Activated CD4-positive, alpha-beta memory T cell treated with anti-CD3 and anti-CD28 coated beads, Interleukin-2, amount 10 ng/mL, durations not matched to agents 7 days and 5 days (primary cell): ENCODE measurements at regions not wholly inside any gene's neighbourhood (a gene's known extent, or its start where the extent isn't known, plus 50 kb on each side); places are given as distances from the start of the nearest gene placed in this dataset.
"Not testable (repeated sequence)": the region's sequence is repeated elsewhere in the genome, so short reads cannot be mapped to it uniquely, and the experiment has no call there.

ENCODE experiments used
- CTCF ChIA-PET: fragments of 350-600 bp; sonication (Branson Sonifier 250); formaldehyde crosslinking; loops from one replicate; lab custom pipeline; 2021; ENCODE audit warnings: antibody characterized with exemption, inconsistent platforms; lab: Charles Lee
- POLR2A ChIA-PET: fragments of 350-600 bp; sonication (Branson Sonifier 250); formaldehyde crosslinking; loops from one replicate; lab custom pipeline; 2021; ENCODE audit warnings: antibody characterized with exemption; lab: Charles Lee
- DNase-seq: peaks from one replicate; pipeline ENCODE4 v3.0.0-alpha.2; 2020
- H3K27ac Mint-ChIP-seq: one replicate; pipeline ENCODE4 v1.8.0; 2021; ENCODE audit warnings: mild to moderate bottlenecking, mixed read lengths
- H3K27me3 Mint-ChIP-seq: one replicate; pipeline ENCODE4 v1.8.0; 2021; ENCODE audit warnings: mixed read lengths
- H3K36me3 Mint-ChIP-seq: one replicate; pipeline ENCODE4 v1.8.0; 2021; ENCODE audit warnings: low read depth, mixed read lengths
- H3K4me1 Mint-ChIP-seq: one replicate; pipeline ENCODE4 v1.8.0; 2021; ENCODE audit warnings: mixed read lengths
- H3K4me3 Mint-ChIP-seq: one replicate; pipeline ENCODE4 v1.8.0; 2021; ENCODE audit warnings: mild to moderate bottlenecking, mixed read lengths
- H3K9me3 Mint-ChIP-seq: one replicate; pipeline ENCODE4 v1.8.0; 2021; ENCODE audit warnings: mixed read lengths

GRCh38 chr7:39758234-39758970 is 135.0 kb downstream of the RALA start:
- Mint-ChIP-seq H3K4me3 (no peak overlapping the region), H3K9me3 (peaks cover under 1% of the 10 kb centered on the region), H3K27me3 (no peaks in the 10 kb centered on the region), H3K36me3 (peaks cover 4% of the 10 kb centered on the region), H3K4me1 (peaks cover 13% of the 10 kb centered on the region), H3K27ac (no peak overlapping the region)
- POLR2A ChIA-PET, result no interaction called here
- CTCF ChIA-PET, result interaction anchor here (1.0 to 1.1 kb wide), 2 partner anchors 10 to 178 kb away, joined by 3 to 4 read pairs; no protein-coding TSS in a partner anchor
- DNase-seq, result no peak

GRCh38 chr7:39761449-39761848 is 138.1 kb downstream of the RALA start:
- POLR2A ChIA-PET, result no interaction called here
- Mint-ChIP-seq H3K36me3 (peaks cover 3% of the 10 kb centered on the region), H3K27ac (no peak overlapping the region), H3K9me3 (no peaks in the 10 kb centered on the region), H3K27me3 (no peaks in the 10 kb centered on the region), H3K4me3 (no peak overlapping the region), H3K4me1 (no peaks in the 10 kb centered on the region)
- DNase-seq, result no peak
- CTCF ChIA-PET, result no interaction called here

GRCh38 chr7:39762466-39762865 is 139.1 kb downstream of the RALA start:
- H3K4me3 Mint-ChIP-seq, CTCF ChIA-PET, DNase-seq, H3K27ac Mint-ChIP-seq, H3K27me3 Mint-ChIP-seq, POLR2A ChIA-PET, H3K4me1 Mint-ChIP-seq, H3K36me3 Mint-ChIP-seq, H3K9me3 Mint-ChIP-seq: not testable (repeated sequence)

GRCh38 chr7:39762881-39763280 is 139.5 kb downstream of the RALA start:
- H3K27me3 Mint-ChIP-seq, H3K4me1 Mint-ChIP-seq, DNase-seq, CTCF ChIA-PET, POLR2A ChIA-PET, H3K36me3 Mint-ChIP-seq, H3K9me3 Mint-ChIP-seq, H3K27ac Mint-ChIP-seq, H3K4me3 Mint-ChIP-seq: not testable (repeated sequence)

GRCh38 chr7:39765833-39766232 is 142.5 kb downstream of the RALA start:
- H3K9me3 Mint-ChIP-seq, H3K36me3 Mint-ChIP-seq, H3K4me1 Mint-ChIP-seq, DNase-seq, H3K27ac Mint-ChIP-seq, POLR2A ChIA-PET, H3K27me3 Mint-ChIP-seq, H3K4me3 Mint-ChIP-seq: not testable (repeated sequence)
- CTCF ChIA-PET, result interaction anchor here (0.6 kb wide), 1 partner anchor 19 kb away, joined by 3 read pairs; no protein-coding TSS in a partner anchor

- CTCF ChIA-PET, H3K4me3 Mint-ChIP-seq, H3K27ac Mint-ChIP-seq, DNase-seq, H3K27me3 Mint-ChIP-seq, H3K4me1 Mint-ChIP-seq, POLR2A ChIA-PET, H3K9me3 Mint-ChIP-seq: not testable (repeated sequence)
- H3K36me3 Mint-ChIP-seq, result peaks cover 11% of the 10 kb centered on the region
These were observed 145.1 kb downstream of the RALA start for GRCh38 chr7:39768439-39768838.

- CTCF ChIA-PET, H3K4me3 Mint-ChIP-seq, H3K36me3 Mint-ChIP-seq, H3K27ac Mint-ChIP-seq, DNase-seq, H3K9me3 Mint-ChIP-seq, POLR2A ChIA-PET, H3K4me1 Mint-ChIP-seq, H3K27me3 Mint-ChIP-seq: not testable (repeated sequence)
These were observed 151.0 kb downstream of the RALA start for GRCh38 chr7:39774341-39774851.

- H3K4me1 Mint-ChIP-seq, CTCF ChIA-PET, H3K27me3 Mint-ChIP-seq, H3K36me3 Mint-ChIP-seq, H3K27ac Mint-ChIP-seq, POLR2A ChIA-PET, H3K4me3 Mint-ChIP-seq, H3K9me3 Mint-ChIP-seq, DNase-seq: not testable (repeated sequence)
These were observed 158.2 kb downstream of the RALA start for GRCh38 chr7:39781557-39781956.

- H3K4me3 Mint-ChIP-seq, H3K4me1 Mint-ChIP-seq, POLR2A ChIA-PET, H3K27me3 Mint-ChIP-seq, CTCF ChIA-PET, DNase-seq, H3K27ac Mint-ChIP-seq, H3K36me3 Mint-ChIP-seq, H3K9me3 Mint-ChIP-seq: not testable (repeated sequence)
These were observed 163.1 kb downstream of the RALA start for GRCh38 chr7:39786440-39786839.

GRCh38 chr7:39791035-39791434 is 159.0 kb upstream of the CDK13 start:
- H3K27ac Mint-ChIP-seq, H3K27me3 Mint-ChIP-seq, H3K4me3 Mint-ChIP-seq, H3K9me3 Mint-ChIP-seq, CTCF ChIA-PET, H3K36me3 Mint-ChIP-seq, DNase-seq, POLR2A ChIA-PET, H3K4me1 Mint-ChIP-seq: not testable (repeated sequence)

- H3K27me3 Mint-ChIP-seq, H3K36me3 Mint-ChIP-seq, DNase-seq, H3K27ac Mint-ChIP-seq, H3K4me1 Mint-ChIP-seq, H3K4me3 Mint-ChIP-seq, H3K9me3 Mint-ChIP-seq, POLR2A ChIA-PET: not testable (repeated sequence)
- CTCF ChIA-PET, result interaction anchor here (0.6 kb wide), 1 partner anchor 144 kb away, joined by 3 read pairs; no protein-coding TSS in a partner anchor
These were observed 158.1 kb upstream of the CDK13 start for GRCh38 chr7:39791911-39792310.

- H3K27me3 Mint-ChIP-seq, H3K9me3 Mint-ChIP-seq, H3K4me1 Mint-ChIP-seq, H3K4me3 Mint-ChIP-seq, DNase-seq, POLR2A ChIA-PET, CTCF ChIA-PET, H3K36me3 Mint-ChIP-seq, H3K27ac Mint-ChIP-seq: not testable (repeated sequence)
These were observed 157.0 kb upstream of the CDK13 start for GRCh38 chr7:39793026-39793425.

GRCh38 chr7:39793851-39794250 is 156.2 kb upstream of the CDK13 start:
- DNase-seq, H3K27ac Mint-ChIP-seq, H3K27me3 Mint-ChIP-seq, CTCF ChIA-PET, H3K4me1 Mint-ChIP-seq, H3K9me3 Mint-ChIP-seq, POLR2A ChIA-PET, H3K36me3 Mint-ChIP-seq, H3K4me3 Mint-ChIP-seq: not testable (repeated sequence)

GRCh38 chr7:39796947-39797346 is 153.1 kb upstream of the CDK13 start:
- H3K4me1 Mint-ChIP-seq, CTCF ChIA-PET, DNase-seq, H3K4me3 Mint-ChIP-seq, H3K36me3 Mint-ChIP-seq, H3K9me3 Mint-ChIP-seq, POLR2A ChIA-PET, H3K27ac Mint-ChIP-seq, H3K27me3 Mint-ChIP-seq: not testable (repeated sequence)
